HL-60 (cell line): ENCODE measurements at regions not wholly inside any gene's neighbourhood (a gene's known extent, or its start where the extent isn't known, plus 50 kb on each side); places are given as distances from the start of the nearest gene placed in this dataset.

Experiments
- CTCF ChIP-seq: IDR thresholded peaks from one replicate; pipeline ENCODE4 v1.5.1; 2011; ENCODE audit warnings: low read length, control low read depth, inconsistent platforms; ENCODE audit not compliant: insufficient read depth
- POLR2AphosphoS5 ChIP-seq: IDR thresholded peaks from 2 replicates; pipeline ENCODE4 v1.6.1; 2012; ENCODE audit warnings: low read depth
- REST ChIP-seq: IDR thresholded peaks from 2 replicates; pipeline ENCODE4 v1.6.1; 2012; ENCODE audit warnings: low read depth; ENCODE audit not compliant: insufficient replicate concordance

- TF ChIP-seq POLR2AphosphoS5: no peak
- no peak for TF ChIP-seq CTCF
- TF ChIP-seq REST: no peak
Observed at GRCh38 chr7:84617265-84618030, 422.9 kb upstream of the SEMA3A start.
